HEK293T (cell line): ENCODE measurements at regions not wholly inside any gene's neighbourhood (a gene's known extent, or its start where the extent isn't known, plus 50 kb on each side); places are given as distances from the start of the nearest gene placed in this dataset.

ENCODE experiments used
- CTCF ChIA-PET: fragments of 350-600 bp; formaldehyde crosslinking; extraction: SDS; loops from one replicate; lab custom pipeline; 2021; ENCODE audit warnings: antibody characterized with exemption, inconsistent platforms; lab: Yijun Ruan, JAX
- POLR2A ChIA-PET: fragments of 350-600 bp; formaldehyde crosslinking; extraction: SDS; loops from one replicate; lab custom pipeline; 2020; ENCODE audit warnings: antibody characterized with exemption, inconsistent platforms; lab: Yijun Ruan, JAX
- DNase-seq: peaks from one replicate; pipeline ENCODE4 v3.0.0; 2012; ENCODE audit warnings: mixed read lengths; ENCODE audit errors: extremely low spot score
- ARNT ChIP-seq: fragments of 450-650 bp; IDR thresholded peaks from 2 replicates; pipeline ENCODE4 v1.6.1; 2017; ENCODE audit warnings: mild to moderate bottlenecking
- BHLHE40 ChIP-seq: fragments of 450-650 bp; IDR thresholded peaks from 2 replicates; pipeline ENCODE4 v1.6.1; 2016; ENCODE audit warnings: mild to moderate bottlenecking, moderate library complexity, borderline replicate concordance
- CTBP1 ChIP-seq: fragments of 450-650 bp; IDR thresholded peaks from 2 replicates; pipeline ENCODE4 v1.6.1; 2016; ENCODE audit warnings: borderline replicate concordance
- ELF4 ChIP-seq: fragments of 450-650 bp; IDR thresholded peaks from 2 replicates; pipeline ENCODE4 v1.6.1; 2017; ENCODE audit warnings: antibody characterized with exemption
- FOXA1 ChIP-seq: fragments of 450-650 bp; IDR thresholded peaks from 2 replicates; pipeline ENCODE4 v1.6.1; 2016; ENCODE audit warnings: mild to moderate bottlenecking
- FOXK2 ChIP-seq: fragments of 450-650 bp; IDR thresholded peaks from 2 replicates; pipeline ENCODE4 v1.6.1; 2016; ENCODE audit warnings: mild to moderate bottlenecking
- FOXM1 ChIP-seq: fragments of 450-650 bp; IDR thresholded peaks from 2 replicates; pipeline ENCODE4 v1.6.1; 2017; ENCODE audit warnings: mild to moderate bottlenecking, borderline replicate concordance
- HDGF ChIP-seq: fragments of 450-650 bp; IDR thresholded peaks from 2 replicates; pipeline ENCODE4 v1.6.1; 2017; ENCODE audit warnings: antibody characterized with exemption, borderline replicate concordance
- L3MBTL2 ChIP-seq: fragments of 450-650 bp; conservative IDR thresholded peaks from 2 replicates; pipeline ENCODE4 v1.6.1; 2016; ENCODE audit warnings: mild to moderate bottlenecking
- LEF1 ChIP-seq: fragments of 450-650 bp; IDR thresholded peaks from 2 replicates; pipeline ENCODE4 v1.6.1; 2017; ENCODE audit warnings: mild to moderate bottlenecking, borderline replicate concordance
- NFRKB ChIP-seq: fragments of 450-650 bp; IDR thresholded peaks from 2 replicates; pipeline ENCODE4 v1.6.1; 2016; ENCODE audit warnings: mild to moderate bottlenecking, moderate library complexity
- SP1 ChIP-seq: fragments of 450-650 bp; IDR thresholded peaks from 2 replicates; pipeline ENCODE4 v1.6.1; 2017
- SUZ12 ChIP-seq: fragments of 450-650 bp; IDR thresholded peaks from 2 replicates; pipeline ENCODE4 v1.6.1; 2016; ENCODE audit warnings: mild to moderate bottlenecking
- TARDBP ChIP-seq: fragments of 450-650 bp; IDR thresholded peaks from 2 replicates; pipeline ENCODE4 v1.6.1; 2016
- ZNF384 ChIP-seq: fragments of 450-650 bp; IDR thresholded peaks from 2 replicates; pipeline ENCODE4 v1.6.1; 2016
- TF ChIP-seq, protein P1 (sequence below): fragments of 450-650 bp; IDR thresholded peaks from 2 replicates; pipeline ENCODE4 v1.6.1; 2016

DNA sequence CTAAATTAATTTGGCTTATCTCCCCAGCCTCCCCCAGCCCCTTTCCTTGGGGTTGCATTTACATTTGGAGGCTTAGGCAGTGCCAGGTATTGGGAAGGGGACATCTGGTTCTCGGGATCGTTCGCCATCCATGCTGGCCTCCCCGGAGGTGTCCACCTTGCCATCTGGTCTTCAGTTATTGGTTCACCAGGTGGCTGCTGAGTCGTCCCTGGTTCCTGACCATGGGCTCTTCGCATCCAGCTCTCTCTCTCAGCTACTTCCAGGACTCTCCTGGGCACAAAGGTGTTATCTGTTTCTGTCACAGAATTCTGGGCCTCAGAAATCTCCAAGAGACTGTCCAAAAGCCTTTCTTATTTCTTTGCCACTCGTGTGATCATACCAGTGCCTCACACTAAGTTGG is 75.4 kb upstream of the SCOC start:
- POLR2A ChIA-PET, result interaction anchor here (0.8 kb wide), 1 partner anchor 75 kb away, joined by 3 read pairs; the partner anchor contains the start of gene SCOC
- TF ChIP-seq CTBP1 (no peak), SUZ12 (no peak), LEF1 (no peak), SP1 (no peak), ARNT (no peak), HDGF (no peak), ELF4 (no peak), FOXK2 (no peak), FOXA1 (no peak), L3MBTL2 (no peak), ZNF384 (no peak), TARDBP (no peak), FOXM1 (no peak), BHLHE40 (no peak), NFRKB (no peak)
- TF ChIP-seq, protein P1, sequence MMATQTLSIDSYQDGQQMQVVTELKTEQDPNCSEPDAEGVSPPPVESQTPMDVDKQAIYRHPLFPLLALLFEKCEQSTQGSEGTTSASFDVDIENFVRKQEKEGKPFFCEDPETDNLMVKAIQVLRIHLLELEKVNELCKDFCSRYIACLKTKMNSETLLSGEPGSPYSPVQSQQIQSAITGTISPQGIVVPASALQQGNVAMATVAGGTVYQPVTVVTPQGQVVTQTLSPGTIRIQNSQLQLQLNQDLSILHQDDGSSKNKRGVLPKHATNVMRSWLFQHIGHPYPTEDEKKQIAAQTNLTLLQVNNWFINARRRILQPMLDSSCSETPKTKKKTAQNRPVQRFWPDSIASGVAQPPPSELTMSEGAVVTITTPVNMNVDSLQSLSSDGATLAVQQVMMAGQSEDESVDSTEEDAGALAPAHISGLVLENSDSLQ, result no peak
- DNase-seq, result no peak
- CTCF ChIA-PET, result no interaction called here

DNA sequence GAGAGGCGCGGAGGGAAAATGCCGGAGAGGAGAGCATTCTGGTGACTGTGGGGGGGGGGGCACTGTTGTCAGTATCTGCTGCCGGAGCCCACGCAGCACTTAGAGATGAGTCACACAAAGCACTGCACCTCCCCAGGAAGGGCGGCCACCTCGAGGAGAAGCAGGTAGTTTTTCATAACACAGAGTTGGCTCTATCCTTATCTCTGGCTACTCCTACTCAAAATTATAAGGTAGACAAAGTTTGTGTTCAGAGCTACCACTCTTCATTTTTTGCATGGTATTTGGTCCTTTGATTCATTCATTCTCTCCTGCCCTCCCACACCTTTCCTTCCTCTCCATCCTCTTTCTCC is 76.2 kb upstream of the SCOC start:
- DNase-seq, result peak; percentile 35
- CTCF ChIA-PET, result no interaction called here
- POLR2A ChIA-PET, result no interaction called here
- TF ChIP-seq SUZ12 (no peak), ZNF384 (no peak), FOXK2 (no peak), FOXM1 (no peak), NFRKB (no peak), LEF1 (no peak), CTBP1 (no peak), FOXA1 (no peak), L3MBTL2 (no peak), BHLHE40 (no peak)
- TF ChIP-seq, protein P1, result no peak

DNA sequence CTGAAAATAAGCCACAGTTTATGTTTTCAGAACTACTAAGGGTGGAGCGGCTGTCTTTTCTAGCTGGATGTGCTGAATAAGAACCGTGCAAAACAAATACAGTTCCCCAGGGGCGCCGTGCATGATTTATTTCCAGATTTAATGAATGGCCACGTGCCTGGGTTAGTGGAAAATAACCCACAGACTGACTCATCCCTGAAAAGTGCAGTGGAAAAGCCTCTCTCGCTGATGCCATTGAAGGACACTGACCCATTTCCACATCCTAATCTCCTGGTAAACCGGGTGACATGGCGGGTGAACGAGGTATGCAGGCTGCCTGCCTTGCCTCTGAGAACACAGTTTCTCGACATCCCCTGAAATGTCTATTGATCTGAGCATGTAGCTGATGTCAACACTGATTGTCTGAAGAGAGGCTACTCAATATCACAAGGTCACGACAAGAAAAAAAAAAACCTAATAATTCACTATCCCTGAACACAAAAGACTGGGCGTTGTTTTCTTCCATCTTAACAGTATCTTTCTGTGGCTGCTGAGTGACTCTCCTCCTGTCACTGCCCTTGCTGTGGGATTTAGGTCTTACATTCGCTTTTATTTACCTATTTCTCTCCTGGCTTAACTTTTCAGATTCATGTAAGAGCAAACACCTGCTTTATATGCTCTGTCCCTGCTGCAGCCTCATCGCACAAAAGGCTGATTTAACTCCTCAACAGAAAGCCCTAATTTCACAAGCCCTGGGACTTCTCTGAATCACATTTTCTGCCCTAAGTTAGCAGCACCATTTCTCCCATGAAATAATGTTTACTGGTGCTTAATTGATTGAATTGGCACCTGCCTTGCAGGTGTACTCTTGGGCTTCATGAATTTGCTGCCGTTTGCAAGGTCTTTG is 76.9 kb upstream of the SCOC start:
- TF ChIP-seq L3MBTL2 (peak; percentile 36; the same call in 1 of the 2 replicates), NFRKB (no peak), HDGF (no peak), SUZ12 (no peak)
- TF ChIP-seq, protein P1, result peak; percentile 28; the same call in 1 of the 2 replicates
- ChIA-PET POLR2A (no interaction called here), CTCF (no interaction called here)
- peak; percentile 42 for DNase-seq

- TF ChIP-seq ELF4 (no peak), ARNT (no peak)
- POLR2A ChIA-PET, result no interaction called here
- DNase-seq, result no peak
- CTCF ChIA-PET, result no interaction called here
Observed at GRCh38 chr4:140293979-140294378, 79.5 kb upstream of the SCOC start.

GRCh38 chr4:140291259-140291658 is 82.2 kb upstream of the SCOC start:
- DNase-seq, result no peak
- POLR2A ChIA-PET, result no interaction called here
- CTCF ChIA-PET, result no interaction called here

DNA sequence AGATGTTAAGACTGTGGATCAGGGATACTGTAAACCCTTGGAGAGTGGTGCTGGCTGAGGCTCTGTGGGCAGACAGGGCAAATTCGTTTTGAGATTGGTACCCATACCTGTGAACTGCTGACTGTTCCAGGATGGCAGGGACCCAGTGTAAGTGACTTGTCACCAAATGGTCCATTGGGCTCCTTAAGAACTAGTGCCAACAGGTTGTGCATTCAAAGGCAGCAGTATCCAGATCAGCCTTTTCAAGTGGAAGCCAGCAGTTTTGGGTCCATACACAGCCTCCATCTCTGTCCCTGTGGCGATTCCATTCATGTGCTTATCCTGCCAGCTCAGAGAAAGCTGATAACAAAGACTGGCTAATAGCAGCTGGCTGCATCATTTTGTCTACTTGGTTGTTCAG is 84.0 kb upstream of the SCOC start:
- TF ChIP-seq HDGF, result no peak
- TF ChIP-seq CTBP1, result no peak
- TF ChIP-seq ZNF384, result no peak
- TF ChIP-seq FOXA1, result no peak
- no peak for TF ChIP-seq TARDBP
- TF ChIP-seq ELF4, result no peak
- TF ChIP-seq, protein P1, result no peak
- TF ChIP-seq BHLHE40, result no peak
- no peak for TF ChIP-seq ARNT
- TF ChIP-seq NFRKB, result no peak
- TF ChIP-seq FOXM1, result no peak
- no peak for TF ChIP-seq SP1
- TF ChIP-seq SUZ12, result no peak
- TF ChIP-seq FOXK2, result no peak
- TF ChIP-seq L3MBTL2, result no peak
- TF ChIP-seq LEF1, result no peak
- CTCF ChIA-PET, result interaction anchor here (1.2 kb wide), 1 partner anchor 40 kb away, joined by 3 read pairs; no protein-coding TSS in a partner anchor
- no peak for DNase-seq
- POLR2A ChIA-PET, result no interaction called here

More at GRCh38 chr4:140291259-140291658, 82.2 kb upstream of the SCOC start:
- TF ChIP-seq ZNF384 (no peak), HDGF (no peak), CTBP1 (no peak), SUZ12 (no peak), FOXA1 (no peak)
